ENCODE measurements at regions not wholly inside any gene's neighbourhood (a gene's known extent, or its start where the extent isn't known, plus 50 kb on each side); places are given as distances from the start of the nearest gene placed in this dataset.
"Not testable (repeated sequence)": the region's sequence is repeated elsewhere in the genome, so short reads cannot be mapped to it uniquely, and the experiment has no call there.

GRCh38 chr1:18578271-18578670 lies 52.4 kb upstream of the PAX7 start:
- Histone ChIP-seq H3K4me3 (no peak overlapping the region), H3K9me3 (no peaks in the 10 kb centered on the region), H3K36me3 (no peaks in the 10 kb centered on the region), H3K4me1 (peaks cover 0 to 3% (median 0%) of the 10 kb centered on the region in 6 donors), H3K27me3 (replicated peaks in 1 of 7) (peaks cover 0 to 59% (median 4%) of the 10 kb centered on the region in 7 donors), H3K27ac (no peak overlapping the region)
- TF ChIP-seq POLR2A (IDR thresholded peaks at IDR 0.05) (no peak), POLR2AphosphoS5 (IDR thresholded peaks at IDR 0.05) (no peak), CTCF (IDR thresholded peaks at IDR 0.05 in 8 of 11, conservative IDR thresholded peaks at IDR 0.05 in 3 of 11) (no peak)
- intact Hi-C loops (cut with DNase I; ENCODE audit: low total_unique reads): no loop called here
- no peak for DNase-seq
- WGBS, 5 donors: 72 to 84% (median 77%) methylated on average over 6 of the region's 6 CpGs

- H3K27me3 ChIP-seq (replicated peaks in 1 of 7): peaks cover 0 to 59% (median 4%) of the 10 kb centered on the region in 7 donors
- H3K4me3 ChIP-seq; intact Hi-C loops (cut with DNase I; ENCODE audit: low total_unique reads); H3K9me3 ChIP-seq; H3K36me3 ChIP-seq; H3K4me1 ChIP-seq; DNase-seq; H3K27ac ChIP-seq: not testable (repeated sequence)
- 54 to 67% (median 58%) methylated on average over 7 of the region's 7 CpGs for whole genome bisulfite sequencing, 5 donors
Measured at GRCh38 chr1:18579267-18579666, 51.4 kb upstream of the PAX7 start.

GRCh38 chr1:18580047-18580446 lies 50.6 kb upstream of the PAX7 start:
- WGBS, 5 donors: 68 to 80% (median 72%) methylated on average over 5 to 7 of the region's 7 CpGs
- TF ChIP-seq CTCF (IDR thresholded peaks at IDR 0.05 in 8 of 11, conservative IDR thresholded peaks at IDR 0.05 in 3 of 11) (no peak), POLR2A (IDR thresholded peaks at IDR 0.05) (no peak), POLR2AphosphoS5 (IDR thresholded peaks at IDR 0.05) (no peak)
- peaks cover 0 to 59% (median 4%) of the 10 kb centered on the region in 7 donors for H3K27me3 ChIP-seq (replicated peaks in 1 of 7)
- peaks cover 0 to 3% (median 0%) of the 10 kb centered on the region in 6 donors for H3K4me1 ChIP-seq
- no peak overlapping the region for H3K27ac ChIP-seq
- DNase-seq: no peak
- no peaks in the 10 kb centered on the region for H3K36me3 ChIP-seq
- no peaks in the 10 kb centered on the region for H3K9me3 ChIP-seq
- intact Hi-C loops (cut with DNase I; ENCODE audit: low total_unique reads): no loop called here
- no peak overlapping the region for H3K4me3 ChIP-seq

- H3K9me3 ChIP-seq: no peaks in the 10 kb centered on the region
- no peak overlapping the region for H3K4me3 ChIP-seq
- intact Hi-C loops (cut with DNase I; ENCODE audit: low total_unique reads): no loop called here
- H3K27me3 ChIP-seq (replicated peaks in 1 of 7): peaks cover 0 to 52% (median 4%) of the 10 kb centered on the region in 7 donors
- 63 to 76% (median 66%) methylated on average over 12 to 13 of the region's 13 CpGs for WGBS, 5 donors
- TF ChIP-seq POLR2AphosphoS5 (IDR thresholded peaks at IDR 0.05): no peak
- TF ChIP-seq POLR2A (IDR thresholded peaks at IDR 0.05): no peak
- no peak for TF ChIP-seq CTCF (IDR thresholded peaks at IDR 0.05 in 8 of 11, conservative IDR thresholded peaks at IDR 0.05 in 3 of 11)
- H3K36me3 ChIP-seq: no peaks in the 10 kb centered on the region
- DNase-seq: no peak
- H3K4me1 ChIP-seq: peaks cover 0 to 3% (median 0%) of the 10 kb centered on the region in 6 donors
- no peak overlapping the region for H3K27ac ChIP-seq
Measured at GRCh38 chr1:18580691-18581419, 49.8 kb upstream of the PAX7 start.

Measured in spleen (tissue), 11 donors.